NCI-H748 treated with DMSO at 0.1 percent for 48 hours (cell line): ENCODE measurements at regions not wholly inside any gene's neighbourhood (a gene's known extent, or its start where the extent isn't known, plus 50 kb on each side); places are given as distances from the start of the nearest gene placed in this dataset.

Source experiments
- DNase-seq: peaks from one replicate; lab custom pipeline; 2025; lab: John Stamatoyannopoulos, UW

GRCh38 chr6:25224242-25224641 lies 54.9 kb upstream of the CARMIL1 start:
- no peak for DNase-seq

- no peak for DNase-seq
Observed at GRCh38 chr6:25227854-25228253, 51.3 kb upstream of the CARMIL1 start.
